ENCODE measurements at regions not wholly inside any gene's neighbourhood (a gene's known extent, or its start where the extent isn't known, plus 50 kb on each side); places are given as distances from the start of the nearest gene placed in this dataset.
"Not testable (repeated sequence)": the region's sequence is repeated elsewhere in the genome, so short reads cannot be mapped to it uniquely, and the experiment has no call there.

DNA sequence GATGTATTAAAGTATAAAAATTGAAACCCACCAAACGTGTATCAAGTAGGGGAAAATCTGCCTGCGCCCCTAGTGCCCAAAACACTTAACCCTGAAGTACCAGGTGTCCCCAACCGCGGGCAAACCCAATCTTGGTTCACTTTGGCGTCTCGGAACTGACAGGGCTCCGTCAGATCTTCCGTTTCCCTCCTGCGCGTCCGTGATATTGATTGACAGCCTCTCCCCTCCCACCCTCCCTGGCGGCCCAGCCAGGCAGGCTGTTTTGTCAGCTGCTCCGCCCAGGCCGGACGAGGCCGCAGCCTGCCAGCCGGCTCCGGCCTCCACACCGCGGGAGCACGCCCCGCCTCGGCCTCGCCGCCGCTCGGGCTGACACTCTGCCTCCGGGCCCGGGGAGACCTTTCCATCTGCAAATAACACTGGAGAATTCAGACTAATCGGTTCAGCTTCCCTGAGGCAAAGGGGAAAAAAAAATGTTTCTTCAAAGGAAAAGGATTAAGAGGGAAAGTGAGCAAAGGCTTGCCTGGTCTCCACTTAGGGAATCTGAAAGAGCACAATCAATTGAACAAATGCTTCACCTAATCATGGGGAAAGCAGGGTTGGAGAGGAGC, 234.9 kb upstream of the MCHR2 start:
- peak; percentile 61 for DNase-seq (ENCODE audit: low read depth)

DNA sequence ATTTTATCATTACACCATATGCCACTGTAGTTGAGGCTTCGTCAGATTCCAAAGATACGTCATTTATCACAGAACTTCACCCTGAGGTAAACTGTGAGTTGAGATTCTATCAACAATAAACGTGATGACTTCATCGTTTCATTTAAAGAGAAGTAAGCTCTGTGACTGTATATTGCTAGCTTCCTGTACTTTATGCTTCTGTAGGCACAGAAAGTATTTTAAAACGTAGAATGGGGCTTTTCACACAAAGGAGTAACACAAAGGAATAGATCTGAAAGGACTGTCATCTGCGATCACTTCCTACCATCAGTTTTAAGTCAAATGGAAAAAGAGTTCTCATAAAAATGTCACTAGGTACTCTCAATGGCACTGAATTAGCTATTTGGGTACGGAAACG, 234.4 kb upstream of the MCHR2 start:
- DNase-seq (ENCODE audit: low read depth) = no peak

GRCh38 chr6:100226811-100227210, 232.8 kb upstream of the MCHR2 start:
- no peak for DNase-seq (ENCODE audit: low read depth)

- DNase-seq (ENCODE audit: low read depth) = not testable (repeated sequence)
These were observed 229.9 kb upstream of the MCHR2 start for GRCh38 chr6:100223952-100224351.

GRCh38 chr6:100220543-100220942, 226.5 kb upstream of the MCHR2 start:
- DNase-seq (ENCODE audit: low read depth) = no peak

GRCh38 chr6:100217225-100218012, 223.4 kb upstream of the MCHR2 start:
- DNase-seq (ENCODE audit: low read depth) = no peak

- DNase-seq (ENCODE audit: low read depth) = no peak
These were observed 222.7 kb upstream of the MCHR2 start for GRCh38 chr6:100216760-100217159.

DNA sequence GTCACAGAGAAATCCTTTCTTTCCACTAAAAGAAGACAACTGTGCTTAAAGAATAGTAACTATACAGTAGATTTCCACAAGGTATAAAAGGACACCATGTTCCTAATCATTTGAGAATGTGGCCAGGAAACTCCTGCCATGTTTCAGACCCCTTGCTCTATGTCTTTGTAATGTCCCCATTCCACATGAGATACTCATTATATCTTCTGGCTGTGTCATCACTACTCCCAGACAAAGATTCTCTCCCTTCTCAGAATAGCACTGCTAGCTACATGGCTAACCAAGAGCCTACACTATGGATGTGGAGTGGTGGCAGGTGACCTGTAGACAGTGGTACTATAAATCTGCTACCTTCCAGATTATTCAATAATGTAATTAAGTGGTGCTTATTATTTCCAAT, 218.1 kb upstream of the MCHR2 start:
- DNase-seq (ENCODE audit: low read depth) = no peak

GRCh38 chr6:100210137-100211117, 216.4 kb upstream of the MCHR2 start:
- DNase-seq (ENCODE audit: low read depth) = no peak

- peak; percentile 27 for DNase-seq (ENCODE audit: low read depth)
These were observed 215.5 kb upstream of the MCHR2 start for GRCh38 chr6:100209323-100210136.

GRCh38 chr6:100203400-100203799, 209.4 kb upstream of the MCHR2 start:
- DNase-seq (ENCODE audit: low read depth) = peak; percentile 93

DNA sequence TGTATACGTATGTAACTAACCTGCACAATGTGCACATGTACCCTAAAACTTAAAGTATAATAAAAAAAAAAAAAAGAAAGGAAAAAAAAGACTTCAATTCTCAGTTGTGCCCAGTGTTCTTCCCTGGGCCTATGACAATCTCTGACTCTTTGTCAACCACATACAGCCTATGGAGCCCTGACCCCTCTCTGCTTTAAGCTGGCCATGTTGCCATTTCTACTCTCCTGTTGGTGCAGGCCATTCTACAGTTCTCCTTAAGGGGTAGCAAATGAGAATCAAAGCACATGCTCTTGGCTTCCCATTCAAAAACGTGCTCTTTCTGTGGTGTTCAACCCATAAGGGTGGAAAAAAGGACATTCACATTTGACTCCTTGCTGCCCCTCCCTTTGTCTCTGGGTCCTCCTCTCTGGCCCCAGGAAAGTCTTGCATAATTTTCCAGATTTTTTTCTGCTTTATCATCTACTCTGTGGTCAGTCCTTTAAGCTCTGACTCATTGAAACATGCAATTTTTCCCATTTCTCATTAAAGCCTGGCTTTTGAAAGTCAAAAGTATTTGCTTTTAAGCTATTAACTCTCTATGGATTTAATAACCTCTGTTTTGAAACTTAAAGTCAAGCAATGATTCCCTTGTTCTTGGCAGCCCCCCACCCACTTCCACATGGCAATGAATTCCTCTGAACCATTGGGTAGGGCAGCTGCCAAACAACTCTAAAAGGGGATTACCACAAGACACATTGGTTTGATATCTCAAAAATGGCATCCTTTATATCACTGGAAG, 208.6 kb upstream of the MCHR2 start:
- peak; percentile 97 for DNase-seq (ENCODE audit: low read depth)

- DNase-seq (ENCODE audit: low read depth) = not testable (repeated sequence)
These were observed 202.4 kb upstream of the MCHR2 start for GRCh38 chr6:100196214-100196982.

GRCh38 chr6:100195244-100195643, 201.2 kb upstream of the MCHR2 start:
- not testable (repeated sequence) for DNase-seq (ENCODE audit: low read depth)

GRCh38 chr6:100194535-100194934, 200.5 kb upstream of the MCHR2 start:
- peak; percentile 34 for DNase-seq (ENCODE audit: low read depth)

GRCh38 chr6:100188754-100189153, 194.7 kb upstream of the MCHR2 start:
- DNase-seq (ENCODE audit: low read depth) = no peak

GRCh38 chr6:100186552-100186951, 192.5 kb upstream of the MCHR2 start:
- DNase-seq (ENCODE audit: low read depth) = no peak

- DNase-seq (ENCODE audit: low read depth) = no peak
These were observed 191.6 kb upstream of the MCHR2 start for GRCh38 chr6:100185615-100186014.

GRCh38 chr6:100184473-100184872, 190.4 kb upstream of the MCHR2 start:
- no peak for DNase-seq (ENCODE audit: low read depth)

- no peak for DNase-seq (ENCODE audit: low read depth)
These were observed 188.3 kb upstream of the MCHR2 start for GRCh38 chr6:100182313-100182712.
